GM21825 (cell line): ENCODE measurements at regions not wholly inside any gene's neighbourhood (a gene's known extent, or its start where the extent isn't known, plus 50 kb on each side); places are given as distances from the start of the nearest gene placed in this dataset.
"Not testable (repeated sequence)": the region's sequence is repeated elsewhere in the genome, so short reads cannot be mapped to it uniquely, and the experiment has no call there.

Source experiments
- ATAC-seq: cut with Tn5 transposase; IDR thresholded peaks from one replicate; pipeline ENCODE4 v1.9.1; 2021; ENCODE audit warnings: mild to moderate bottlenecking, moderate library complexity; ENCODE audit not compliant: unreplicated experiment

- ATAC-seq = no peak
Observed at GRCh38 chr5:114957384-114957783, 212.3 kb downstream of the TRIM36 start.

GRCh38 chr5:114953565-114953964 lies 216.1 kb downstream of the TRIM36 start:
- ATAC-seq = no peak

GRCh38 chr5:114952876-114953275 lies 216.8 kb downstream of the TRIM36 start:
- ATAC-seq = no peak

- no peak for ATAC-seq
Observed at GRCh38 chr5:114949756-114950155, 220.0 kb downstream of the TRIM36 start.

GRCh38 chr5:114948986-114949621 lies 220.6 kb downstream of the TRIM36 start:
- no peak for ATAC-seq

- ATAC-seq = no peak
Observed at GRCh38 chr5:114948363-114948762, 221.3 kb downstream of the TRIM36 start.

- ATAC-seq = no peak
Observed at GRCh38 chr5:114940709-114941108, 229.0 kb downstream of the TRIM36 start.

- ATAC-seq = no peak
Observed at GRCh38 chr5:114935490-114935889, 234.2 kb downstream of the TRIM36 start.

GRCh38 chr5:114928644-114929462 lies 240.9 kb downstream of the TRIM36 start:
- no peak for ATAC-seq

- no peak for ATAC-seq
Observed at GRCh38 chr5:114924769-114925168, 244.9 kb downstream of the TRIM36 start.

- ATAC-seq = no peak
Observed at GRCh38 chr5:114912189-114912920, 257.4 kb downstream of the TRIM36 start.

GRCh38 chr5:114910727-114911126 lies 259.0 kb downstream of the TRIM36 start:
- ATAC-seq = no peak

- ATAC-seq = no peak
Observed at GRCh38 chr5:114909424-114909823, 260.3 kb downstream of the TRIM36 start.

- ATAC-seq = no peak
Observed at GRCh38 chr5:114903767-114904166, 265.9 kb downstream of the TRIM36 start.

GRCh38 chr5:114898602-114899001 lies 271.1 kb downstream of the TRIM36 start:
- no peak for ATAC-seq

- no peak for ATAC-seq
Observed at GRCh38 chr5:114883675-114884074, 286.0 kb downstream of the TRIM36 start.

- no peak for ATAC-seq
Observed at GRCh38 chr5:114859438-114859735, 310.3 kb downstream of the TRIM36 start.

GRCh38 chr5:114858665-114859437 lies 310.9 kb downstream of the TRIM36 start:
- ATAC-seq = no peak

- ATAC-seq = no peak
Observed at GRCh38 chr5:114857941-114858551, 311.7 kb downstream of the TRIM36 start.

- ATAC-seq = not testable (repeated sequence)
Observed at GRCh38 chr5:114844711-114845110, 325.0 kb downstream of the TRIM36 start.

- ATAC-seq = no peak
Observed at GRCh38 chr5:114839360-114839759, 330.3 kb downstream of the TRIM36 start.
